Fibroblast of mammary gland (primary cell): ENCODE measurements at regions not wholly inside any gene's neighbourhood (a gene's known extent, or its start where the extent isn't known, plus 50 kb on each side); places are given as distances from the start of the nearest gene placed in this dataset.
A peak's percentile ranks its signal among the peaks of the same experiment; 100 is the strongest.

ENCODE experiments used
- DNase-seq: peaks from one replicate; pipeline ENCODE4 v3.0.0-alpha.2; 2010; ENCODE audit warnings: low read depth
- H3K4me3 ChIP-seq: 2 replicates; pipeline ENCODE4 v1.5.1; 2011; ENCODE audit warnings: low read depth, mild to moderate bottlenecking, low read length, moderate library complexity; ENCODE audit not compliant: control insufficient read depth
- TF ChIP-seq, protein P1 (sequence below): conservative IDR thresholded peaks from 2 replicates; pipeline ENCODE4 v1.5.1; 2011; ENCODE audit warnings: low read depth, low read length, inconsistent platforms; ENCODE audit not compliant: control insufficient read depth, insufficient read depth

DNA sequence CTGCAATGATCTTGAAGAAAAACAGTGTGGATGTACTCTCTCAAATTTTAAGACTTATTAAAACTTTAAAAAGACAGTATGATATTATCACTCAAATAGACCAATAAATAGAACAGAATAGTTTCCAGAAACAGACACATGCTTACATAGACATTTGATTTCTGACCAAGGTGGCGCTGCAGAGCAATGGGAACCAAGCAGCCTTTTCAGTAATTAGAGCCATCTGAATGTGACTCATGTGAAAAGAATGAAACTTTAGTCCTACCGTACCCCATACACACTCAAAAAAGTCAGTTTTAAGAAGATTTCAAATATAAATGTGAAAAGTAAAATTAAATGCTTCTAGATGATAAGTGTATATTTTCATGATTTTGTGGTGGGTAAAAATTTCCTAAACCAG, 74.2 kb upstream of the MS4A8 start:
- TF ChIP-seq, protein P1, sequence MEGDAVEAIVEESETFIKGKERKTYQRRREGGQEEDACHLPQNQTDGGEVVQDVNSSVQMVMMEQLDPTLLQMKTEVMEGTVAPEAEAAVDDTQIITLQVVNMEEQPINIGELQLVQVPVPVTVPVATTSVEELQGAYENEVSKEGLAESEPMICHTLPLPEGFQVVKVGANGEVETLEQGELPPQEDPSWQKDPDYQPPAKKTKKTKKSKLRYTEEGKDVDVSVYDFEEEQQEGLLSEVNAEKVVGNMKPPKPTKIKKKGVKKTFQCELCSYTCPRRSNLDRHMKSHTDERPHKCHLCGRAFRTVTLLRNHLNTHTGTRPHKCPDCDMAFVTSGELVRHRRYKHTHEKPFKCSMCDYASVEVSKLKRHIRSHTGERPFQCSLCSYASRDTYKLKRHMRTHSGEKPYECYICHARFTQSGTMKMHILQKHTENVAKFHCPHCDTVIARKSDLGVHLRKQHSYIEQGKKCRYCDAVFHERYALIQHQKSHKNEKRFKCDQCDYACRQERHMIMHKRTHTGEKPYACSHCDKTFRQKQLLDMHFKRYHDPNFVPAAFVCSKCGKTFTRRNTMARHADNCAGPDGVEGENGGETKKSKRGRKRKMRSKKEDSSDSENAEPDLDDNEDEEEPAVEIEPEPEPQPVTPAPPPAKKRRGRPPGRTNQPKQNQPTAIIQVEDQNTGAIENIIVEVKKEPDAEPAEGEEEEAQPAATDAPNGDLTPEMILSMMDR, result peak; percentile 42
- no peak overlapping the region for H3K4me3 ChIP-seq
- DNase-seq, result peak; percentile 62

DNA sequence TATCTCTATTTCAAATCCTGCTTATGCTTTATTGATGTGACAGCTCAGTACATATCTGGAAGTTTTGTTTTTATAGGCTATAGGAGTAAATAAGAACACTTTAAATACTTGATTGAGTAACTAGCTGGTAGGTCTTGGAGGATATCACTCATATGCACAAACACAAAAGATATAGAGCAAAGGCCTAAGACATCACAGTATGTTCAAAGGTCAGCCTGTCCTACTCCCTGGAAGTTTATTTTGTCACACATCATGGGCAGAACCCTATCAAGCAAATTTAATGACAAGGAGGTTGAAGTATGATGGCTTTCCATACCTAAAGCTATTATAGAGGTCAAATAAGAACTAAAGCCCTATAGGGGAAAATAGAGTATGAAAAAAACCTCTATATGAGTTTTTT, 70.0 kb upstream of the MS4A8 start:
- TF ChIP-seq, protein P1, result no peak
- H3K4me3 ChIP-seq, result no peak overlapping the region
- DNase-seq, result no peak

DNA sequence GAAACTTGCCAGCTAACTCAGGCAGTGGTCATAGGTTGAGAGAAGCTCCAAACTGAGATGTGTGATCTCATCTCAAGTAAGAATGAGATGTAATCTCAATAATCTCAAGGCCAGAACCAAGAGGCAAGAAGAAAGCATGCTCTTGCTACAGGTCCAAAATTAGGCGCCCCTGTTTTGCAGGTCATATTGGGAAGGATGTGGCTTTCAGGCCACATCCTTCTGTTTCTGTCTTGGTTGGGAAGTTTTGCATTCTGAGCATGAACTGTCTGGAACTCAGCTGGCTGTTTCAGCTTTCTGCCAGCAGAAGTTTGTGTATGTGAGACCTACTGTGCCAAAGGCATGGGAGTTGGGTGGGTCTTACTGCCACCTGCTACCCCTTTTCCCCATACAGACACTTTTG, 67.5 kb upstream of the MS4A8 start:
- H3K4me3 ChIP-seq, result no peak overlapping the region
- no peak for DNase-seq
- TF ChIP-seq, protein P1, result no peak

DNA sequence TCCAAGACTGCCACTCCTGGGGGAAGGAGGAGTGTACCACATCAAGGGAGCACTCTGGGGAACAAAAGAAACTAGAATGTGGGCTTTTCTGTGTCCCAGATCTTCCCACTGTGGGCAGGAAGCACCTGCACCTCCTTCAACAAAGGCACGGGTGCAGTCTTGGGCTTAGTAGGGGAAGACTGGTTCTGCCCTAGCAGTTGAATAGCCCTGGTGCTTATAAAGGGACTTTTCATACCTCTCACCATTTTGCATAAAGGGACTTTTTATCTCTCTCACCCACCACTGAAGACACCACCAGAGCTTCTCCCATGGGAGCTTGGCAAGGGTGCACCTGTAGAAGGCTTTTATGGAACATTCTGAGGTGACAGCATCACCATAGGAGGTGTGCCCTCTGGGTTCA, 65.8 kb upstream of the MS4A8 start:
- DNase-seq, result no peak
- H3K4me3 ChIP-seq, result no peak overlapping the region
- TF ChIP-seq, protein P1, result no peak

DNA sequence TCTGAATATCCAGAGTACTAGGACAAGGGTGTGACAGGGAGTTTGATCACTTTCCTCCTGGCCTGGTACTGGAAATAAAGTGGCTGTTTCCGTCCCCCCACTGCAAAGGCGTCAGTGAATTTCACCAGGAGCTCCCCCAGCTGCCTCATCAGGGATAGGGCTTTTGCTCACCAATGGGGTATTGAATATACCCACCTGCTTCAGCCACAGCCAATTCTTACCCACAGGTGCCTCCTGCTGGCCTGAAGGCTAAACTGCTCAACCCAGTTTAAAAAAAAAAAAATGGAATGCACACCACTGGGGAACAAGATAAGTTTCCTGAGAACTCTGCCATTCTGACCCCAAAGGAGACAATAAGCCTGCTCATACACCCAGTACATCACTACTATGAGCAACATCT, 65.3 kb upstream of the MS4A8 start:
- TF ChIP-seq, protein P1, result peak; percentile 14
- DNase-seq, result no peak
- no peak overlapping the region for H3K4me3 ChIP-seq

DNA sequence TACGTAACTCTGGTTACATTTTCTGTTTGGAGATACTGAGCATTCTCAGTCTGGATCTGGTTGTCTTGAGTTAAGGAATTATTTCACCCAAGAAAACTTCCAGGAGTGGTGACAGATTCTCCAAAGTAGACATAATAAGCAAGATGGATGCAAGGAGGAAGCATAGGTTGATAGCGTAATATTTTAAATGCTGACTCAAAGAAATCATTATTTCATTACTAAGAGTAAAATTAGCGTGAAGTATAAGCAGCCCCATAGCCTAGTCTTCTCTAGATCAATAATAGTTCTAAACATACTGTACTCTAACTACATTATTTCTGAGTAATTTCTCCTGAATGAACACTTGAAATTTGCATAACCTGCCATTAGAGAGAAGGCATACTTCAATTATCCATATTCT, 57.5 kb upstream of the MS4A8 start:
- TF ChIP-seq, protein P1, result no peak
- DNase-seq, result no peak
- H3K4me3 ChIP-seq, result no peak overlapping the region

DNA sequence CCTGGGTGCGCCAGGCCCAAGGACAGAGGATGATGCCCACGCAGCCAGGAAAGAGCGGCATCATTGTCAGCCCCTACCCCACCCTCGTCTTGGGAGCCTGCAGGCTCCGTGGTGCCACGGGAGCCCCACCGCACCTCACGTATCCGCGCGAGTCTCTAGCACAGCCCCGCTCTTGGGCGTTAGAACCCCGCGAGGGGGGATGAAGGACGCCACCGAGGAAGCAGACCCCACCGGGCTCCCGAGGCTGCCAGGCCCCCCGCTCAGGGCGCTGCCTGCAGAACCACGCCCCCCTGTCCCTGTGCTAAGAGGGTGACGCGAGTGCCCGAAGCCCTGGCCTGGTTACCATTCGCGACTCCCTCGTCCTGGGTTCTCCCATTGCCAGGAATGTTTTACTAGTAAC, 52.3 kb upstream of the MS4A8 start:
- no peak overlapping the region for H3K4me3 ChIP-seq
- TF ChIP-seq, protein P1, result no peak
- DNase-seq, result no peak
